ENCODE measurements at regions not wholly inside any gene's neighbourhood (a gene's known extent, or its start where the extent isn't known, plus 50 kb on each side); places are given as distances from the start of the nearest gene placed in this dataset.

DNA sequence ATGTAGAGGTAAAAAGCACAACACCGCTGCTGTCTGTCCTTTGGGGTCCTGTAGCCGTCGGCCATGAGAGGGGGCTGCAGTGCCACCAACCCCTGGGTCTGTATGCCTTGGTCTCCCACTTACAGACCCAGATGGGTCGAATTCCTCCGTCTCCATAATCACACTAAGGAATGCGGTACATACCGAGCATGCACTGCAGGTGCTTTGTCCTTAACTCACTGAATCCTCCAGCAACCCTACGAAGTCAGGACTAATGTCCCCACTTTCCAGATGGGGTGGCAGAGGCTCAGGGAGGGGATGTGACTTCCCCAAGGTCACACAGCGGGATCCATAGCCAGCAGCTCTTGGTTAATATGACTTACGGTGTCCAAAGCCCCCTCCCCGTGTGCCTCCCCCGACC is 219.9 kb upstream of the CIBAR2 start:
- TF ChIP-seq, protein P1, sequence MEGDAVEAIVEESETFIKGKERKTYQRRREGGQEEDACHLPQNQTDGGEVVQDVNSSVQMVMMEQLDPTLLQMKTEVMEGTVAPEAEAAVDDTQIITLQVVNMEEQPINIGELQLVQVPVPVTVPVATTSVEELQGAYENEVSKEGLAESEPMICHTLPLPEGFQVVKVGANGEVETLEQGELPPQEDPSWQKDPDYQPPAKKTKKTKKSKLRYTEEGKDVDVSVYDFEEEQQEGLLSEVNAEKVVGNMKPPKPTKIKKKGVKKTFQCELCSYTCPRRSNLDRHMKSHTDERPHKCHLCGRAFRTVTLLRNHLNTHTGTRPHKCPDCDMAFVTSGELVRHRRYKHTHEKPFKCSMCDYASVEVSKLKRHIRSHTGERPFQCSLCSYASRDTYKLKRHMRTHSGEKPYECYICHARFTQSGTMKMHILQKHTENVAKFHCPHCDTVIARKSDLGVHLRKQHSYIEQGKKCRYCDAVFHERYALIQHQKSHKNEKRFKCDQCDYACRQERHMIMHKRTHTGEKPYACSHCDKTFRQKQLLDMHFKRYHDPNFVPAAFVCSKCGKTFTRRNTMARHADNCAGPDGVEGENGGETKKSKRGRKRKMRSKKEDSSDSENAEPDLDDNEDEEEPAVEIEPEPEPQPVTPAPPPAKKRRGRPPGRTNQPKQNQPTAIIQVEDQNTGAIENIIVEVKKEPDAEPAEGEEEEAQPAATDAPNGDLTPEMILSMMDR (conservative IDR thresholded peaks at IDR 0.05): no peak
- TF ChIP-seq EZH2 (IDR thresholded peaks at IDR 0.05; ENCODE audit: low read depth): no peak

Measured in PC-9 (cell line).